NCI-H1417 (cell line): ENCODE measurements at regions not wholly inside any gene's neighbourhood (a gene's known extent, or its start where the extent isn't known, plus 50 kb on each side); places are given as distances from the start of the nearest gene placed in this dataset.

Experiments
- DNase-seq, 3 experiments: peaks; one replicate each; lab custom pipeline; 2025; lab: John Stamatoyannopoulos, UW

DNA sequence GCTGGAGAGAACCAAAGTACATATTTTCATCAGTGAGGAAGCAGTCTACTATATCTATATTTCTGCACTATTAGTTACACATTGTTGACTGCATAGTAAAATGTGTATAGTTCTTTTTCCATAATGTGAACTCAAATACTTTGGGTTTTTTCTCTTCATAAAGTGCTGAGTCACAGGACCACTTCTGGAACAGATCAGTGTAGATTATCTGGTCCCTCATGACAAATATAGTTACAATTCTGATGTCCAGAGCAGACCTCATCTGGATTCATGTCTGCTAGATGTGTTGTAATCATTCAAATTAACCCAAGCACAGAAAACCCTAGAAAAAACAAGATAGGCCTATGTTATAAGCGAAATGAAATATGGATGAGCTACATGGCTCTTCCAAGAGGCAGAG, 171.4 kb downstream of the SUCLA2 start:
- DNase-seq: no peak

DNA sequence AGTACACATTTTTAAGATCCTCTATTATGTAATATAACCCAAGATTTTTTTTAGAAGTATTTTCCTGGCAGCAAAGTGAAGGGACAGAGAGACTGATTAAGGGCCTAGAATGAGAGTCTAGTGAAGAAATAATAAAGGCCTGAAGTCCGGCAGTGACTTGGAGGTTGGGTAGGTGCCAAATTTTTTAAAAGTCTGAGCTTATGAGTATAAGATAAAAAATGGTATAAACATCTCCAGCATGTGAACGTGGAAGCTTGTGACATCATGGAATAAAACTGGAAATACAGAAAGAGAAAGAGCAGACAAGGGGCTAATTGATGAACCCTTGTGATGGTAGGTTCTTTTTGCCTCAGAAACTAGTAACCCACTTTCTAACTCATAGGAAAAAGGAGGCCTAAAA, 174.6 kb downstream of the SUCLA2 start:
- DNase-seq: no peak

GRCh38 chr13:47822036-47822435, 179.0 kb downstream of the SUCLA2 start:
- no peak for DNase-seq

DNA sequence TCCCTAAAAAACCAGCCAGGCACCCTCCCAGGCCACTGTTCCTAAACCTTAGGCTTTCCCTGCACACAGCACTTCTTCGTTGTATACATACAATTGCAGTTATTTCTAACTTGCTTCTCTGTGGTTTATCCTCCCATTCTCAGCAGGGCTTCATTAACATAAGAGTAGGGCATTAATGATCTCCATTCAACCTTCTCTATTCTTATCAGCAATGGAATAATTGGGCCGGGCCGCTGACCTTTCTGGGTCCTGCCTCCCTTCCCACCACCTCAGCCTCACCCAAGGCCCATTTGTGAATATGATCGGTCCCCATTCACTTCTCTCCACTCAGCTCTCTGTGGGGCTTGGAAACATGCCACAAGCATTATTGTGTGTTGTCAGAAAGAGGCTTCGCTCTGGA, 184.2 kb downstream of the SUCLA2 start:
- DNase-seq: no peak

- DNase-seq: no peak
Observed at GRCh38 chr13:47813718-47814117, 187.4 kb downstream of the SUCLA2 start.

- DNase-seq: no peak
Observed at GRCh38 chr13:47809411-47809810, 191.7 kb downstream of the SUCLA2 start.

- no peak for DNase-seq
Observed at GRCh38 chr13:47803131-47803530, 197.9 kb downstream of the SUCLA2 start.

- DNase-seq: no peak
Observed at GRCh38 chr13:47801555-47801954, 199.5 kb downstream of the SUCLA2 start.

GRCh38 chr13:47800593-47800992, 200.5 kb downstream of the SUCLA2 start:
- DNase-seq: no peak

- peak in 1 of 3 experiments; percentile 1 for DNase-seq
Observed at GRCh38 chr13:47798906-47799305, 202.2 kb downstream of the SUCLA2 start.

- no peak for DNase-seq
Observed at GRCh38 chr13:47798194-47798593, 202.9 kb downstream of the SUCLA2 start.

- peak in 1 of 3 experiments; percentile 10 for DNase-seq
Observed at GRCh38 chr13:47796816-47797215, 204.3 kb downstream of the SUCLA2 start.

DNA sequence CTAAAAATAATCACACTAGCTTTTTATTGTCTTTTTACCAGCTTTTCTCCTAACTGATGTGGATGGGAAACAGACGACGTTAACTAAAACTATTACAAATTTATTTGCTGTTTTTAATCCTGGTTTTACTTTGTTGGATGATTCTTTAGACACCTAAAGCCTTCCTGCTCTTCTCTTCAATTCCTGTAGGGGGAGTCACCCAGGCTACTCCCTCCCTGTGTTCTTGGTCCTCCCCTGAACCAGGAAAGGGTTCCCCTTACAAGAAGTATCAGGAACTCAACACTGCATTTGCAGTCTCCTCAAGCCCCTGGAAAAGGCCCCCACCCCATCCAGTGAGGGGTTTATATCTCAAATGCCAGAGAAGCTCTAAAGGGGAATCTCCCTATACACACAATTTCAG, 206.1 kb downstream of the SUCLA2 start:
- DNase-seq: no peak

DNA sequence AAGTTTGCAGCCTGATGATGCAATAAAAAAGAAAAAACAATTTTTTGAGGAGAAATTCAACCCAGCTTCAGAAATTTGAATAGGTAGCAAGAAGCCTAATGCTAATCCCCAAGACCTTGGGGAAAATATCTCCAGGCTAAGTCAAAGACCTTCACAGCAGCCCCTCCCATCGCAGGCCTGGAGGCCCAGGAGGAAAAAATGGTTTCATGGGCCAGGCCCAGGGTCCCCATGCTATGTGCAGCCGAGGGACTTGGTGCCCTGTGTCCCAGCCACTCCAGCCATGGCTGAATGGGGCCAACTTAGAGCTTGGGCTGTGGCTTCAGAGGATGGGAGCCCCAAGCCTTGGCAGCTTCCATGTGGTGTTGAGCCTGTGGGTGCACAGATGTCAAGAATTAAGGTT, 210.3 kb downstream of the SUCLA2 start:
- no peak for DNase-seq

DNA sequence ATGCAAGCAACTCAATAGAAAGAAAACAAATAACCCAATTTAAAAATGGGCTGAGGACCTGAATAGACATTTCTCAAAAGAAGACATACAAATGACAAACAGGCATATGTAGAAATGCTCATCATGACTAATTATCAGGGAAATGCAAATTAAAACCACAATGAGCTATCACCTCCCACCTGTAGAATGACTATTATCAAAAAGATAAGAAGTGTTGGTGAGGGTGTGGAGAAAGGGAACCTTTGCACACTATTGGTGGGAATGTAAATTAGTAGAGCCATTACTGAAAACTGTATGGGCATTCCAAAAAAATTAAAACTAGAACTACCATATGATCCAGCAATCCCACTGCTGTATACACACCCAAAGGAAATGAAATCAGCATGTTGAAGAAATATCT, 212.2 kb downstream of the SUCLA2 start:
- no peak for DNase-seq

DNA sequence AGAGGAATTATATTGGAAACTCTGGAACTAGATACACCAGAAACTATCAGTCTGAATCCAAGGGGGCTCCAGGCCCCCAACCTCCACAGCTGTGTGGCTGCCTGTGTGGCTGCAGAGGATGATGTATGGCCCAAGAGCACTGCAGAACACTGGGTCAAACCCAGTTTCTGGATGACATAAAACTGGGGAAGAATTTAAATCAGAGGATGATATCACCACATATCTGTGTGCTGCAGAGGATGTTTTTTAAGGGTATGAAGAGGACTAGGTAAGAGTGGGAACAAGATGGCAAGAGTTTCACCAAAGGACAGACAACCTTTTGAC, 226.4 kb downstream of the SUCLA2 start:
- DNase-seq: no peak

GRCh38 chr13:47764817-47765216, 236.3 kb downstream of the SUCLA2 start:
- no peak for DNase-seq

- DNase-seq: no peak
Observed at GRCh38 chr13:47757466-47758080, 243.5 kb downstream of the SUCLA2 start.

- no peak for DNase-seq
Observed at GRCh38 chr13:47747901-47748300, 253.2 kb downstream of the SUCLA2 start.

DNA sequence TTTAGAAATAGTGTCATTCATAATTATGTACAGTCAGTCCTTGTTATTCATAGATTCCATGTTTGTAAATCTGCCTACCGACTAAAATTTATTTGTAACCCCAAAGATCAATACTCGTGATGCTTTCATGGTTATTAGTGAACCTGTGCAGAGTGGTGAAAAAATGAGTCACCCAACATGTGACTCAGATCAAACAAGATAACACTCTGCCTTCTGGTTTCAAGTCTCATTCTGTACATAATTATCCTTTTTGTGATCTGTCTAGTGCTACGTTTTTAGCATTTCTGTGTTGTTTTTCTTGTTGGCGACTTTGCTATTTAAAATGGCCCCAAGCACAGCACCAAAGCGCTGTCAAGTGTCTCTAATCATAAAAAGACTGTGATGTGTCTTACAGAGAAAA, 274.7 kb downstream of the SUCLA2 start:
- no peak for DNase-seq

- no peak for DNase-seq
Observed at GRCh38 chr13:47723898-47724297, 277.2 kb downstream of the SUCLA2 start.

DNA sequence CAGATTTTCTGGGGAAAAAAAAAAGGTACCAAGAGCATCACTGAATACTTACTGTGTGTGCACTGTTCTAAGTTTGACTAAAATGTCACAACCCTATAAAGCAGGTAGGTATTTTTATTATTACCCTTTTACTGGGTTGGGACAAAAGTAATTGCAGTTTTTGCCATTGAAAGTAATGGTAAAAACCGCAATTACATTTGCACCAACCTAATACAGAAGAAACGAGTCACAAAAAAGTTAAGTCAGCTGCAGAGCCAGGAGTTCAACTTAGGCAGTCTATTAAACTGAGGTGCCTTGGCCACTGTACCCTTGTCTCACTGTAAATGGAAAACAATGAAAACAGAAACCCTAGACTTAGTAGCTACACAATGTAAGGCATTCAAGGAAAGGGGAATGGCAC, 281.9 kb downstream of the SUCLA2 start:
- no peak for DNase-seq

DNA sequence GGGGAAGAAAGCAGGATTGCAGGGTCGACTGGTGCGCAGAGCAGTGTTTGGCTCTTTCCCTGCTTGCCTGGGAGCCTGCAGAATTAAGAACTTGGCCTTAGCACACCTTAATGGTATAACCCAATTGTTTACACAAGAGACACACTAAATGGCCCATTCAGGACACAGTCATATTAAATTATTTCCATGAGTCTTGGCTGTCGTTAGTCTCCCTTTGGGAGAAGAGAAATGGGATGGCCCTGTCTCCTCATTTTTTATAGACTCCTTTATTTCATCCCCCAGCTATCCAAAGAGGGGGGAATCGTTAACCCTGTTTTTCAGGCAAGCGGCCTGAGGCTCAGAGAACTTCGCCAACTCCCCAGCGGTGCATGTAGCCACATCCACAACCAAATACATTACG, 282.5 kb downstream of the SUCLA2 start:
- no peak for DNase-seq

GRCh38 chr13:47708386-47708785, 292.7 kb downstream of the SUCLA2 start:
- no peak for DNase-seq

GRCh38 chr13:47707414-47707813, 293.7 kb downstream of the SUCLA2 start:
- no peak for DNase-seq
